ENCODE measurements at regions not wholly inside any gene's neighbourhood (a gene's known extent, or its start where the extent isn't known, plus 50 kb on each side); places are given as distances from the start of the nearest gene placed in this dataset.

- no peak for DNase-seq (ENCODE audit: low read depth)
- TF ChIP-seq EZH2 (IDR thresholded peaks at IDR 0.05; ENCODE audit: insufficient read depth, low read length) (no peak), CTCF (IDR thresholded peaks at IDR 0.05; ENCODE audit: insufficient read depth, low read depth, low read length) (no peak)
- Histone ChIP-seq H3K4me3 (ENCODE audit: insufficient read depth, low read depth, low read length) (no peak overlapping the region), H3K9me3 (ENCODE audit: insufficient read depth, low read depth, low read length) (no peaks in the 10 kb centered on the region), H3K4me1 (ENCODE audit: insufficient read depth, low read length) (peaks cover 28% of the 10 kb centered on the region), H4K20me1 (ENCODE audit: insufficient read depth, low read length) (no peaks in the 10 kb centered on the region), H3K36me3 (ENCODE audit: insufficient read depth, low read length) (no peaks in the 10 kb centered on the region), H3K27me3 (ENCODE audit: insufficient read depth, low read length) (no peaks in the 10 kb centered on the region), H3K4me2 (ENCODE audit: low read length) (no peak overlapping the region), H3K27ac (ENCODE audit: low read depth, low read length) (no peak overlapping the region), H2AFZ (ENCODE audit: low read depth, low read length) (no peak overlapping the region), H3K79me2 (ENCODE audit: insufficient read depth, low read length) (no peaks in the 10 kb centered on the region), H3K9ac (ENCODE audit: low read length) (no peak overlapping the region)
- Mint-ChIP-seq H3K27me3 (ENCODE audit: low read depth, unreplicated experiment) (no peaks in the 10 kb centered on the region), H3K9me3 (ENCODE audit: unreplicated experiment) (no peaks in the 10 kb centered on the region), H3K27ac (ENCODE audit: unreplicated experiment) (no peak overlapping the region), H3K4me3 (ENCODE audit: unreplicated experiment) (no peak overlapping the region), H3K36me3 (ENCODE audit: low read depth, unreplicated experiment) (no peaks in the 10 kb centered on the region), H3K4me1 (ENCODE audit: low read depth, unreplicated experiment) (peaks cover 26% of the 10 kb centered on the region)
- FAIRE-seq = no peak
Observed at GRCh38 chr2:196338440-196338839, 167.1 kb upstream of the STK17B start.

- H3K27me3 ChIP-seq (ENCODE audit: insufficient read depth, low read length) = no peaks in the 10 kb centered on the region
- no peak for FAIRE-seq
- H3K27ac ChIP-seq (ENCODE audit: low read depth, low read length) = no peak overlapping the region
- no peaks in the 10 kb centered on the region for H3K9me3 Mint-ChIP-seq (ENCODE audit: unreplicated experiment)
- H3K27ac Mint-ChIP-seq (ENCODE audit: unreplicated experiment) = no peak overlapping the region
- H3K4me3 ChIP-seq (ENCODE audit: insufficient read depth, low read depth, low read length) = no peak overlapping the region
- H3K4me1 ChIP-seq (ENCODE audit: insufficient read depth, low read length) = peaks cover 7% of the 10 kb centered on the region
- H3K36me3 Mint-ChIP-seq (ENCODE audit: low read depth, unreplicated experiment) = no peaks in the 10 kb centered on the region
- H3K4me1 Mint-ChIP-seq (ENCODE audit: low read depth, unreplicated experiment) = peaks cover 7% of the 10 kb centered on the region
- no peak overlapping the region for H3K4me2 ChIP-seq (ENCODE audit: low read length)
- no peak for DNase-seq (ENCODE audit: low read depth)
- no peak overlapping the region for H3K9ac ChIP-seq (ENCODE audit: low read length)
- no peak for TF ChIP-seq EZH2 (IDR thresholded peaks at IDR 0.05; ENCODE audit: insufficient read depth, low read length)
- no peak for TF ChIP-seq CTCF (IDR thresholded peaks at IDR 0.05; ENCODE audit: insufficient read depth, low read depth, low read length)
- no peaks in the 10 kb centered on the region for H4K20me1 ChIP-seq (ENCODE audit: insufficient read depth, low read length)
- no peaks in the 10 kb centered on the region for H3K27me3 Mint-ChIP-seq (ENCODE audit: low read depth, unreplicated experiment)
- H3K4me3 Mint-ChIP-seq (ENCODE audit: unreplicated experiment) = no peak overlapping the region
- H3K36me3 ChIP-seq (ENCODE audit: insufficient read depth, low read length) = no peaks in the 10 kb centered on the region
- H3K79me2 ChIP-seq (ENCODE audit: insufficient read depth, low read length) = no peaks in the 10 kb centered on the region
- no peaks in the 10 kb centered on the region for H3K9me3 ChIP-seq (ENCODE audit: insufficient read depth, low read depth, low read length)
- no peak overlapping the region for H2AFZ ChIP-seq (ENCODE audit: low read depth, low read length)
Observed at GRCh38 chr2:196341277-196341841, 170.0 kb upstream of the STK17B start.

GRCh38 chr2:196344397-196344796 lies 173.0 kb upstream of the STK17B start:
- no peak overlapping the region for H3K27ac Mint-ChIP-seq (ENCODE audit: unreplicated experiment)

More at GRCh38 chr2:196344397-196344796, 173.0 kb upstream of the STK17B start:
- Mint-ChIP-seq H3K27me3 (ENCODE audit: low read depth, unreplicated experiment) (no peaks in the 10 kb centered on the region), H3K9me3 (ENCODE audit: unreplicated experiment) (no peaks in the 10 kb centered on the region), H3K4me1 (ENCODE audit: low read depth, unreplicated experiment) (no peaks in the 10 kb centered on the region), H3K36me3 (ENCODE audit: low read depth, unreplicated experiment) (no peaks in the 10 kb centered on the region), H3K4me3 (ENCODE audit: unreplicated experiment) (no peak overlapping the region)
- Histone ChIP-seq H3K9me3 (ENCODE audit: insufficient read depth, low read depth, low read length) (no peaks in the 10 kb centered on the region), H3K27me3 (ENCODE audit: insufficient read depth, low read length) (no peaks in the 10 kb centered on the region), H4K20me1 (ENCODE audit: insufficient read depth, low read length) (no peaks in the 10 kb centered on the region), H3K79me2 (ENCODE audit: insufficient read depth, low read length) (no peaks in the 10 kb centered on the region), H3K4me1 (ENCODE audit: insufficient read depth, low read length) (no peaks in the 10 kb centered on the region), H3K4me2 (ENCODE audit: low read length) (no peak overlapping the region), H3K9ac (ENCODE audit: low read length) (no peak overlapping the region), H3K4me3 (ENCODE audit: insufficient read depth, low read depth, low read length) (no peak overlapping the region), H3K36me3 (ENCODE audit: insufficient read depth, low read length) (no peaks in the 10 kb centered on the region), H3K27ac (ENCODE audit: low read depth, low read length) (no peak overlapping the region), H2AFZ (ENCODE audit: low read depth, low read length) (no peak overlapping the region)
- TF ChIP-seq CTCF (IDR thresholded peaks at IDR 0.05; ENCODE audit: insufficient read depth, low read depth, low read length) (no peak), EZH2 (IDR thresholded peaks at IDR 0.05; ENCODE audit: insufficient read depth, low read length) (no peak)
- no peak for FAIRE-seq
- DNase-seq (ENCODE audit: low read depth) = no peak
